GM12873 (cell line): ENCODE measurements at regions not wholly inside any gene's neighbourhood (a gene's known extent, or its start where the extent isn't known, plus 50 kb on each side); places are given as distances from the start of the nearest gene placed in this dataset.

Experiments
- CTCF ChIP-seq: IDR thresholded peaks from 2 replicates; pipeline ENCODE4 v1.5.1; 2012; ENCODE audit warnings: low read depth, mild to moderate bottlenecking, moderate library complexity, low read length, control low read depth; ENCODE audit not compliant: insufficient read depth; ENCODE audit errors: missing control alignments

- no peak for TF ChIP-seq CTCF
Observed at GRCh38 chr5:97559827-97560598, 377.0 kb upstream of the RIOK2 start.

- TF ChIP-seq CTCF = no peak
Observed at GRCh38 chr5:97560599-97560993, 377.5 kb upstream of the RIOK2 start.

GRCh38 chr5:97563050-97563657 lies 380.1 kb upstream of the RIOK2 start:
- no peak for TF ChIP-seq CTCF

GRCh38 chr5:97568382-97568781 lies 385.3 kb upstream of the RIOK2 start:
- TF ChIP-seq CTCF = no peak

GRCh38 chr5:97570242-97570641 lies 387.2 kb upstream of the RIOK2 start:
- no peak for TF ChIP-seq CTCF

- TF ChIP-seq CTCF = no peak
Observed at GRCh38 chr5:97575322-97575721, 392.3 kb upstream of the RIOK2 start.

GRCh38 chr5:97576956-97577355 lies 393.9 kb upstream of the RIOK2 start:
- TF ChIP-seq CTCF = no peak
